Muscle of leg (tissue), 3 donors: ENCODE measurements at regions not wholly inside any gene's neighbourhood (a gene's known extent, or its start where the extent isn't known, plus 50 kb on each side); places are given as distances from the start of the nearest gene placed in this dataset.

Experiments used
- DNase-seq: peaks from one replicate; pipeline ENCODE4 v3.0.0; 2013
- H3K27ac ChIP-seq: one replicate; pipeline ENCODE4 v1.5.1; 2013; ENCODE audit warnings: mild to moderate bottlenecking, low read length, control low read depth
- H3K27me3 ChIP-seq: one replicate; pipeline ENCODE4 v1.6.1; 2013; ENCODE audit warnings: low read length; ENCODE audit not compliant: control insufficient read depth, insufficient read depth
- H3K36me3 ChIP-seq: one replicate; pipeline ENCODE4 v1.6.1; 2013; ENCODE audit warnings: low read length; ENCODE audit not compliant: control insufficient read depth, insufficient read depth
- H3K4me1 ChIP-seq: one replicate; pipeline ENCODE4 v1.6.1; 2013; ENCODE audit warnings: low read length; ENCODE audit not compliant: control insufficient read depth, insufficient read depth
- H3K4me3 ChIP-seq: one replicate; pipeline ENCODE4 v1.5.1; 2013; ENCODE audit warnings: low read length, control low read depth
- H3K9me3 ChIP-seq: replicated peaks from 2 replicates; pipeline ENCODE4 v1.6.1; 2013; ENCODE audit warnings: low read depth, low read length; ENCODE audit not compliant: control insufficient read depth
- WGBS: methylation state at CpG from one replicate; pipeline ENCODE4 v1.1.5; 2013; ENCODE audit warnings: missing lambda C conversion rate; ENCODE audit not compliant: insufficient coverage; 5-methylcytosine and 5-hydroxymethylcytosine counted together

- no peaks in the 10 kb centered on the region for H3K9me3 ChIP-seq
- peaks cover 2% of the 10 kb centered on the region for H3K27me3 ChIP-seq
- no peak overlapping the region for H3K27ac ChIP-seq
- no peaks in the 10 kb centered on the region for H3K36me3 ChIP-seq
- no CpG with 5 or more reads among the region's 5 CpGs for WGBS
- H3K4me1 ChIP-seq: peaks cover 17% of the 10 kb centered on the region
- DNase-seq: no peak
- no peak overlapping the region for H3K4me3 ChIP-seq
Measured at GRCh38 chr20:50323777-50324775, 133.4 kb downstream of the CEBPB start.

GRCh38 chr20:50325215-50325614, 134.6 kb downstream of the CEBPB start:
- peaks cover 17% of the 10 kb centered on the region for H3K4me1 ChIP-seq
- H3K27ac ChIP-seq: no peak overlapping the region
- 80% methylated on average over 1 of the region's 4 CpGs for WGBS
- H3K4me3 ChIP-seq: no peak overlapping the region
- peaks cover 2% of the 10 kb centered on the region for H3K27me3 ChIP-seq
- H3K9me3 ChIP-seq: no peaks in the 10 kb centered on the region
- H3K36me3 ChIP-seq: no peaks in the 10 kb centered on the region
- DNase-seq: no peak

GRCh38 chr20:50325651-50326050, 135.0 kb downstream of the CEBPB start:
- Histone ChIP-seq H3K4me3 (no peak overlapping the region), H3K4me1 (peaks cover 17% of the 10 kb centered on the region), H3K27me3 (peaks cover 2% of the 10 kb centered on the region), H3K36me3 (no peaks in the 10 kb centered on the region), H3K9me3 (no peaks in the 10 kb centered on the region), H3K27ac (no peak overlapping the region)
- WGBS: no CpG with 5 or more reads among the region's 3 CpGs
- no peak for DNase-seq

- Histone ChIP-seq H3K4me3 (no peak overlapping the region), H3K27ac (no peak overlapping the region), H3K36me3 (no peaks in the 10 kb centered on the region), H3K9me3 (no peaks in the 10 kb centered on the region), H3K4me1 (no peaks in the 10 kb centered on the region), H3K27me3 (peaks cover 6% of the 10 kb centered on the region)
- WGBS: 21% methylated on average over 1 of the region's 2 CpGs
- no peak for DNase-seq
Measured at GRCh38 chr20:50327666-50328065, 137.0 kb downstream of the CEBPB start.

GRCh38 chr20:50328222-50328979, 137.8 kb downstream of the CEBPB start:
- H3K27me3 ChIP-seq: peaks cover 5% of the 10 kb centered on the region
- 86% methylated on average over 3 of the region's 6 CpGs for WGBS
- DNase-seq: no peak

GRCh38 chr20:50328996-50329898, 138.6 kb downstream of the CEBPB start:
- WGBS: 89% methylated on average over 3 of the region's 4 CpGs

More at GRCh38 chr20:50328222-50328979, 137.8 kb downstream of the CEBPB start:
- Histone ChIP-seq H3K27ac (no peak overlapping the region), H3K36me3 (no peaks in the 10 kb centered on the region), H3K4me3 (no peak overlapping the region), H3K4me1 (no peaks in the 10 kb centered on the region), H3K9me3 (no peaks in the 10 kb centered on the region)

GRCh38 chr20:50329981-50330503, 139.4 kb downstream of the CEBPB start:
- Histone ChIP-seq H3K9me3 (no peaks in the 10 kb centered on the region), H3K27ac (no peak overlapping the region), H3K4me1 (peaks cover 4% of the 10 kb centered on the region), H3K27me3 (peaks cover 6% of the 10 kb centered on the region), H3K4me3 (no peak overlapping the region), H3K36me3 (no peaks in the 10 kb centered on the region)
- 95% methylated on average over 3 of the region's 3 CpGs for WGBS
- no peak for DNase-seq

More at GRCh38 chr20:50328996-50329898, 138.6 kb downstream of the CEBPB start:
- H3K27me3 ChIP-seq: peaks cover 6% of the 10 kb centered on the region
- no peaks in the 10 kb centered on the region for H3K9me3 ChIP-seq
- peaks cover 4% of the 10 kb centered on the region for H3K4me1 ChIP-seq
- no peak overlapping the region for H3K27ac ChIP-seq
- no peak overlapping the region for H3K4me3 ChIP-seq
- H3K36me3 ChIP-seq: no peaks in the 10 kb centered on the region
- DNase-seq: no peak

GRCh38 chr20:50330504-50331313, 140.1 kb downstream of the CEBPB start:
- H3K4me3 ChIP-seq: no peak overlapping the region
- no peaks in the 10 kb centered on the region for H3K9me3 ChIP-seq
- no peak for DNase-seq
- H3K4me1 ChIP-seq: peaks cover 4% of the 10 kb centered on the region
- no peaks in the 10 kb centered on the region for H3K36me3 ChIP-seq
- peaks cover 6% of the 10 kb centered on the region for H3K27me3 ChIP-seq
- 62% methylated on average over 16 of the region's 17 CpGs for WGBS
- H3K27ac ChIP-seq: no peak overlapping the region
